Liver (tissue), 8 donors: ENCODE measurements at regions not wholly inside any gene's neighbourhood (a gene's known extent, or its start where the extent isn't known, plus 50 kb on each side); places are given as distances from the start of the nearest gene placed in this dataset.

Source experiments
- DNase-seq: peaks from one replicate; pipeline ENCODE4 v3.0.0-alpha.2; 2017; ENCODE audit warnings: low spot score
- H3K27ac ChIP-seq, 2 donors: one replicate each; pipeline ENCODE4 v1.7.0; 2013; ENCODE audit warnings: inconsistent platforms in 2 of 2, low read length in 2 of 2, control low read depth in 1 of 2, low read depth in 1 of 2, mild to moderate bottlenecking in 1 of 2
- H3K27me3 ChIP-seq, 4 donors: one replicate each; pipeline versions ENCODE4 v1.6.1 to v1.7.0; 2013; ENCODE audit warnings: low read length in 3 of 4, inconsistent platforms in 1 of 4, mild to moderate bottlenecking in 1 of 4, moderate library complexity in 1 of 4; ENCODE audit not compliant: control insufficient read depth in 4 of 4, insufficient read depth in 4 of 4
- H3K36me3 ChIP-seq, 4 donors: one replicate each; pipeline versions ENCODE4 v1.6.1 to v1.7.0; 2013; ENCODE audit warnings: low read length in 3 of 4, mild to moderate bottlenecking in 3 of 4, low read depth in 1 of 4, moderate library complexity in 1 of 4; ENCODE audit not compliant: control insufficient read depth in 4 of 4, insufficient read depth in 3 of 4
- H3K4me1 ChIP-seq, 4 donors: one replicate each; pipeline versions ENCODE4 v1.6.1 to v1.7.0; 2013; ENCODE audit warnings: low read length in 3 of 4, mild to moderate bottlenecking in 3 of 4, moderate library complexity in 1 of 4; ENCODE audit not compliant: control insufficient read depth in 4 of 4, insufficient read depth in 4 of 4
- H3K4me3 ChIP-seq, 3 donors: one replicate each; pipeline versions ENCODE4 v1.6.1 to v1.7.0; 2013; ENCODE audit warnings: low read length in 3 of 3, control low read depth in 1 of 3, low read depth in 1 of 3, mild to moderate bottlenecking in 1 of 3
- H3K9ac ChIP-seq, 2 donors: one replicate each; pipeline ENCODE4 v1.7.0; 2013; ENCODE audit warnings: low read length in 2 of 2, mild to moderate bottlenecking in 2 of 2, moderate library complexity in 2 of 2, control low read depth in 1 of 2, low read depth in 1 of 2
- H3K9me3 ChIP-seq, 4 donors: one replicate each; pipeline versions ENCODE4 v1.6.1 to v1.7.0; 2013; ENCODE audit warnings: low read length in 3 of 4; ENCODE audit not compliant: control insufficient read depth in 4 of 4
- ATF3 ChIP-seq: IDR thresholded peaks from 2 replicates; pipeline ENCODE4 v1.6.1; 2016; ENCODE audit warnings: antibody characterized with exemption
- CTCF ChIP-seq: fragments of 150-350 bp; IDR thresholded peaks from 2 replicates; pipeline ENCODE4 v1.5.1; 2017; ENCODE audit warnings: improper control_type of control experiment, low read depth, low read length; ENCODE audit not compliant: missing input control
- EGR1 ChIP-seq, 2 donors: IDR thresholded peaks; 2 replicates each; pipeline ENCODE4 v1.6.1; 2016 to 2018; ENCODE audit warnings: antibody characterized with exemption in 2 of 2, low read depth in 2 of 2
- FOXA1 ChIP-seq: IDR thresholded peaks from 2 replicates; pipeline ENCODE4 v1.6.1; 2016; ENCODE audit warnings: antibody characterized with exemption
- FOXA2 ChIP-seq: IDR thresholded peaks from 2 replicates; pipeline ENCODE4 v1.6.1; 2016; ENCODE audit warnings: antibody characterized with exemption
- GABPA ChIP-seq, 2 donors: IDR thresholded peaks in 1 of 2; conservative IDR thresholded peaks in 1 of 2; 2 replicates each; pipeline ENCODE4 v1.6.1; 2016; ENCODE audit warnings: antibody characterized with exemption in 2 of 2, mild to moderate bottlenecking in 1 of 2, moderate library complexity in 1 of 2
- HNF4G ChIP-seq: IDR thresholded peaks from 2 replicates; pipeline ENCODE4 v1.6.1; 2016; ENCODE audit warnings: antibody characterized with exemption
- JUND ChIP-seq, 2 donors: IDR thresholded peaks; 2 replicates each; pipeline ENCODE4 v1.6.1; 2016; ENCODE audit warnings: antibody characterized with exemption in 2 of 2
- MAX ChIP-seq: IDR thresholded peaks from 2 replicates; pipeline ENCODE4 v1.6.1; 2016; ENCODE audit warnings: antibody characterized with exemption
- NR2F2 ChIP-seq: IDR thresholded peaks from 2 replicates; pipeline ENCODE4 v1.6.1; 2016; ENCODE audit warnings: antibody characterized with exemption
- RAD21 ChIP-seq, 2 donors: IDR thresholded peaks; 2 replicates each; pipeline ENCODE4 v1.6.1; 2016; ENCODE audit warnings: antibody characterized with exemption in 2 of 2, mild to moderate bottlenecking in 2 of 2
- REST ChIP-seq: IDR thresholded peaks from 2 replicates; pipeline ENCODE4 v1.6.1; 2016; ENCODE audit warnings: antibody characterized with exemption, mild to moderate bottlenecking
- RXRA ChIP-seq, 2 donors: IDR thresholded peaks; 2 replicates each; pipeline ENCODE4 v1.6.1; 2017 to 2018; ENCODE audit warnings: antibody characterized with exemption in 2 of 2, mild to moderate bottlenecking in 1 of 2
- SP1 ChIP-seq: IDR thresholded peaks from 2 replicates; pipeline ENCODE4 v1.6.1; 2018; ENCODE audit warnings: antibody characterized with exemption, mild to moderate bottlenecking
- TAF1 ChIP-seq: conservative IDR thresholded peaks from 2 replicates; pipeline ENCODE4 v1.6.1; 2016; ENCODE audit warnings: antibody characterized with exemption, mild to moderate bottlenecking
- YY1 ChIP-seq: IDR thresholded peaks from 2 replicates; pipeline ENCODE4 v1.6.1; 2016; ENCODE audit warnings: antibody characterized with exemption, mild to moderate bottlenecking
- ZBTB33 ChIP-seq: IDR thresholded peaks from 2 replicates; pipeline ENCODE4 v1.6.1; 2016; ENCODE audit warnings: antibody characterized with exemption
- WGBS: extraction: QIAGEN DNeasy Blood & Tissue Kit; methylation state at CpG from one replicate; pipeline ENCODE4 v1.1.7; 2013; 5-methylcytosine and 5-hydroxymethylcytosine counted together
- donor health status: healthy.
- donor health status: healthy.
- donor health status: healthy.
- donor health status: healthy.
- donor health status: healthy.

- Histone ChIP-seq H3K9ac (no peak overlapping the region), H3K36me3 (no peaks in the 10 kb centered on the region), H3K4me3 (no peak overlapping the region), H3K9me3 (no peaks in the 10 kb centered on the region), H3K27ac (no peak overlapping the region), H3K4me1 (no peaks in the 10 kb centered on the region), H3K27me3 (peaks cover 0 to 3% (median 0%) of the 10 kb centered on the region in 4 donors)
- DNase-seq = no peak
- no peak for TF ChIP-seq EGR1 (IDR thresholded peaks at IDR 0.05; ENCODE audit: low read depth in 2 of 2)
- no peak for TF ChIP-seq ZBTB33
- TF ChIP-seq ATF3 = no peak
- TF ChIP-seq RXRA (IDR thresholded peaks at IDR 0.05) = no peak
- TF ChIP-seq SP1 = no peak
- no peak for TF ChIP-seq FOXA2
- TF ChIP-seq FOXA1 = no peak
- no peak for TF ChIP-seq CTCF
- TF ChIP-seq GABPA (IDR thresholded peaks at IDR 0.05 in 1 of 2, conservative IDR thresholded peaks at IDR 0.05 in 1 of 2) = no peak
- TF ChIP-seq HNF4G = no peak
- WGBS = 68% methylated on average over 6 of the region's 6 CpGs
Observed at GRCh38 chr4:188551156-188551555, 411.9 kb downstream of the TRIML1 start.

- 64% methylated on average over 2 of the region's 2 CpGs for WGBS
Observed at GRCh38 chr4:188552741-188553275, 413.6 kb downstream of the TRIML1 start.

More at GRCh38 chr4:188552741-188553275, 413.6 kb downstream of the TRIML1 start:
- H3K4me1 ChIP-seq = no peaks in the 10 kb centered on the region
- H3K9me3 ChIP-seq = no peaks in the 10 kb centered on the region
- H3K27me3 ChIP-seq = peaks cover 0 to 3% (median 0%) of the 10 kb centered on the region in 4 donors
- H3K36me3 ChIP-seq = no peaks in the 10 kb centered on the region
- TF ChIP-seq REST = no peak
- no peak for TF ChIP-seq YY1
- no peak for TF ChIP-seq GABPA (IDR thresholded peaks at IDR 0.05 in 1 of 2, conservative IDR thresholded peaks at IDR 0.05 in 1 of 2)
- TF ChIP-seq NR2F2 = no peak
- TF ChIP-seq FOXA1 = no peak
- TF ChIP-seq CTCF = no peak
- no peak for TF ChIP-seq HNF4G
- TF ChIP-seq SP1 = no peak
- TF ChIP-seq ZBTB33 = no peak
- TF ChIP-seq EGR1 (IDR thresholded peaks at IDR 0.05; ENCODE audit: low read depth in 2 of 2) = no peak
- TF ChIP-seq FOXA2 = no peak
- no peak for TF ChIP-seq ATF3
- TF ChIP-seq RXRA (IDR thresholded peaks at IDR 0.05) = no peak
- TF ChIP-seq RAD21 (IDR thresholded peaks at IDR 0.05) = no peak
- no peak for TF ChIP-seq JUND (IDR thresholded peaks at IDR 0.05)
- no peak for TF ChIP-seq TAF1
- TF ChIP-seq MAX = no peak
- H3K4me3 ChIP-seq = no peak overlapping the region
- DNase-seq = no peak
- no peak overlapping the region for H3K27ac ChIP-seq
- no peak overlapping the region for H3K9ac ChIP-seq
